GM23338 (cell line): ENCODE measurements at regions not wholly inside any gene's neighbourhood (a gene's known extent, or its start where the extent isn't known, plus 50 kb on each side); places are given as distances from the start of the nearest gene placed in this dataset.

Experiments used
- CREB1 ChIP-seq: fragments of 250-450 bp; sonication (Bioruptor Pico); IDR thresholded peaks from 2 replicates; pipeline ENCODE4 v1.5.0; 2020; ENCODE audit warnings: low read depth, mild to moderate bottlenecking, moderate library complexity
- ETS1 ChIP-seq: IDR thresholded peaks from 2 replicates; pipeline ENCODE4 v1.6.1; 2016; ENCODE audit warnings: antibody characterized with exemption
- EZH2 ChIP-seq: fragments of 200-600 bp; sonication (generic); IDR thresholded peaks from one replicate; pipeline ENCODE4 v1.8.0; 2017; ENCODE audit warnings: antibody characterized with exemption, mild to moderate bottlenecking, low read depth; ENCODE audit not compliant: unreplicated experiment
- JUNB ChIP-seq: IDR thresholded peaks from one replicate; pipeline ENCODE4 v1.6.1; 2016; ENCODE audit warnings: antibody characterized with exemption; ENCODE audit not compliant: unreplicated experiment
- NANOG ChIP-seq: IDR thresholded peaks from 2 replicates; pipeline ENCODE4 v1.6.1; 2016; ENCODE audit warnings: antibody characterized with exemption, borderline replicate concordance
- POLR2AphosphoS5 ChIP-seq: IDR thresholded peaks from 2 replicates; pipeline ENCODE4 v1.6.1; 2016; ENCODE audit warnings: antibody characterized with exemption, low read depth
- REST ChIP-seq: IDR thresholded peaks from one replicate; pipeline ENCODE4 v1.6.1; 2018; ENCODE audit warnings: antibody characterized with exemption; ENCODE audit not compliant: unreplicated experiment
- ZNF114 ChIP-seq: fragments of 250-450 bp; sonication (Bioruptor Pico); IDR thresholded peaks from 2 replicates; pipeline ENCODE4 v1.5.0; 2020; ENCODE audit warnings: mild to moderate bottlenecking, moderate library complexity
- ZNF462 ChIP-seq: fragments of 250-450 bp; sonication (Bioruptor Pico); IDR thresholded peaks from 2 replicates; pipeline ENCODE4 v1.5.0; 2020; ENCODE audit warnings: mild to moderate bottlenecking, moderate library complexity

- no peak for TF ChIP-seq ZNF462
- TF ChIP-seq JUNB, result no peak
- no peak for TF ChIP-seq REST
- TF ChIP-seq ZNF114 (CRISPR knock-in tag), result no peak
- no peak for TF ChIP-seq POLR2AphosphoS5
- TF ChIP-seq EZH2, result no peak
- TF ChIP-seq NANOG, result no peak
- no peak for TF ChIP-seq ETS1
- TF ChIP-seq CREB1 (CRISPR knock-in tag), result no peak
Measured at GRCh38 chr5:105828821-105829220, 1841.9 kb downstream of the EFNA5 start (continued).
